ENCODE measurements at regions not wholly inside any gene's neighbourhood (a gene's known extent, or its start where the extent isn't known, plus 50 kb on each side); places are given as distances from the start of the nearest gene placed in this dataset.
"Not testable (repeated sequence)": the region's sequence is repeated elsewhere in the genome, so short reads cannot be mapped to it uniquely, and the experiment has no call there.

GRCh38 chr17:68097161-68097805, 61.7 kb downstream of the KPNA2 start:
- no peak for TF ChIP-seq CTCF (conservative IDR thresholded peaks at IDR 0.05)
- no peak overlapping the region for H3K27ac ChIP-seq

GRCh38 chr17:68099341-68099753, 63.8 kb downstream of the KPNA2 start:
- H3K27ac ChIP-seq, result not testable (repeated sequence)

GRCh38 chr17:68100000-68100641, 64.6 kb downstream of the KPNA2 start:
- TF ChIP-seq CTCF (conservative IDR thresholded peaks at IDR 0.05), result no peak
- no peak overlapping the region for H3K27ac ChIP-seq

- peak overlapping the region; percentile 80 for H3K27ac ChIP-seq
- no peak for TF ChIP-seq CTCF (conservative IDR thresholded peaks at IDR 0.05)
Observed at GRCh38 chr17:68101075-68101986, 65.8 kb downstream of the KPNA2 start.

- no peak for TF ChIP-seq CTCF (conservative IDR thresholded peaks at IDR 0.05)
- H3K27ac ChIP-seq, result peak overlapping the region; percentile 80
Observed at GRCh38 chr17:68101987-68102314, 66.4 kb downstream of the KPNA2 start.

- peak overlapping the region; percentile 80 for H3K27ac ChIP-seq
- no peak for TF ChIP-seq CTCF (conservative IDR thresholded peaks at IDR 0.05)
Observed at GRCh38 chr17:68102318-68102758, 66.8 kb downstream of the KPNA2 start.

GRCh38 chr17:68103148-68103547, 67.6 kb downstream of the KPNA2 start:
- TF ChIP-seq CTCF (conservative IDR thresholded peaks at IDR 0.05), result no peak
- H3K27ac ChIP-seq, result peak overlapping the region; percentile 80
